ENCODE measurements at regions not wholly inside any gene's neighbourhood (a gene's known extent, or its start where the extent isn't known, plus 50 kb on each side); places are given as distances from the start of the nearest gene placed in this dataset.

DNA sequence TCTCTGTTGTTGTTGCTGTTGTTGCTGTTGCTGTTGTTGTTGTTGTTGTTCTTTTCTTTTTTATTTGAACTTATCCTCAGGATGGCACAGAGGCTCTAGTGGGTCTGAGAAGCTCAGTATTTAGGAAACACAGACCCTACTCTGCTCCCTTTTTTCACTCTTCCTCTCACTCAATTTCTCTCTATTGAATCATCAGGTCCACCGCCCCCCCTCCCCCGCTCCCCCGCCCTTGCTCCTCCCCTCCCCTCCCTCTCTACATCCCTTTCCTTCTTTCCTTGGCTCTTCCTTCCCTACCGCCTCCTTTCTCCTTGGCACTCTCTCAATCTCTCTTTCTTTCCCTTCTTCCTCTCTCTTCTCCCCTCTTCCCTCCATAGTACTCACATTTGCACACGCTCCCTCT, 218.5 kb upstream of the ZC3H12A start:
- Histone ChIP-seq H3K9ac (ENCODE audit: low read length) (no peak overlapping the region), H3K4me2 (ENCODE audit: low read depth, low read length, poor library complexity, severe bottlenecking) (no peak overlapping the region), H3K27ac (ENCODE audit: low read length) (no peak overlapping the region), H2AFZ (ENCODE audit: low read length) (no peak overlapping the region), H3K27me3 (ENCODE audit: low read length) (no peaks in the 10 kb centered on the region), H3K9me2 (replicated peaks; ENCODE audit: insufficient read depth, low read length) (no peaks in the 10 kb centered on the region), H3K79me2 (ENCODE audit: low read length) (no peaks in the 10 kb centered on the region), H3K9me3 (ENCODE audit: low read length) (no peaks in the 10 kb centered on the region), H3K4me1 (ENCODE audit: low read length) (no peaks in the 10 kb centered on the region), H4K20me1 (ENCODE audit: insufficient read depth, low read depth, low read length) (no peaks in the 10 kb centered on the region), H3K36me3 (ENCODE audit: insufficient read depth, low read length) (no peaks in the 10 kb centered on the region), H3K4me3 (ENCODE audit: low read length) (no peak overlapping the region)
- DNase-seq = no peak

GRCh38 chr1:37257646-37258045, 216.7 kb upstream of the ZC3H12A start:
- no peaks in the 10 kb centered on the region for H4K20me1 ChIP-seq (ENCODE audit: insufficient read depth, low read depth, low read length)
- H3K9me3 ChIP-seq (ENCODE audit: low read length) = no peaks in the 10 kb centered on the region
- H3K79me2 ChIP-seq (ENCODE audit: low read length) = no peaks in the 10 kb centered on the region
- DNase-seq = no peak
- no peak overlapping the region for H3K4me3 ChIP-seq (ENCODE audit: low read length)
- no peaks in the 10 kb centered on the region for H3K36me3 ChIP-seq (ENCODE audit: insufficient read depth, low read length)
- H3K27ac ChIP-seq (ENCODE audit: low read length) = no peak overlapping the region
- H3K4me1 ChIP-seq (ENCODE audit: low read length) = no peaks in the 10 kb centered on the region
- H2AFZ ChIP-seq (ENCODE audit: low read length) = no peak overlapping the region
- no peak overlapping the region for H3K4me2 ChIP-seq (ENCODE audit: low read depth, low read length, poor library complexity, severe bottlenecking)
- no peaks in the 10 kb centered on the region for H3K27me3 ChIP-seq (ENCODE audit: low read length)
- H3K9me2 ChIP-seq (replicated peaks; ENCODE audit: insufficient read depth, low read length) = no peaks in the 10 kb centered on the region
- H3K9ac ChIP-seq (ENCODE audit: low read length) = no peak overlapping the region

DNA sequence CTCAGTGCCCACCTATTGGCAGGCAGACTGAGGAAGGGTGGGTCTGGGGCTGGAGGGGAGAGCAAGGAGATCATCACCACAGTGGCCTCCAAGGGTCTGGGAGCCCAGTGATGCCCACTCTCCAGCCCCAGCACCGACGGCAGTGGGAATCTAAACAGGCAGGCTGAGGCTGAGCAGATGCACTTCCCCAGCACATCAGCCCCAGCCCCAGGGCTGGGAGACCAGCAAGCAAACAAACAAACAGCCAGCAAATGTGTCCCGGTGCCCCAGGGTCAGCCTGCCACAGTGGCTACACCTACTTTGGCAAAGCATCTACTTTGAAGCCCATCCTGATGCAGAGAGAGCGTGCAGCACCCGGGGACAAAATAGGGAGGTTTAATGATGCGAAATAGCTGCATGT, 216.3 kb upstream of the ZC3H12A start:
- Histone ChIP-seq H3K27me3 (ENCODE audit: low read length) (no peaks in the 10 kb centered on the region), H3K9ac (ENCODE audit: low read length) (no peak overlapping the region), H4K20me1 (ENCODE audit: insufficient read depth, low read depth, low read length) (no peaks in the 10 kb centered on the region), H3K9me3 (ENCODE audit: low read length) (no peaks in the 10 kb centered on the region), H3K36me3 (ENCODE audit: insufficient read depth, low read length) (no peaks in the 10 kb centered on the region), H3K4me2 (ENCODE audit: low read depth, low read length, poor library complexity, severe bottlenecking) (no peak overlapping the region), H3K79me2 (ENCODE audit: low read length) (no peaks in the 10 kb centered on the region), H3K9me2 (replicated peaks; ENCODE audit: insufficient read depth, low read length) (no peaks in the 10 kb centered on the region), H2AFZ (ENCODE audit: low read length) (no peak overlapping the region), H3K27ac (ENCODE audit: low read length) (no peak overlapping the region), H3K4me3 (ENCODE audit: low read length) (no peak overlapping the region), H3K4me1 (ENCODE audit: low read length) (no peaks in the 10 kb centered on the region)
- no peak for DNase-seq

GRCh38 chr1:37259019-37259418, 215.4 kb upstream of the ZC3H12A start:
- Histone ChIP-seq H3K4me1 (ENCODE audit: low read length) (no peaks in the 10 kb centered on the region), H3K79me2 (ENCODE audit: low read length) (no peaks in the 10 kb centered on the region), H4K20me1 (ENCODE audit: insufficient read depth, low read depth, low read length) (no peaks in the 10 kb centered on the region), H3K27ac (ENCODE audit: low read length) (no peak overlapping the region), H3K36me3 (ENCODE audit: insufficient read depth, low read length) (no peaks in the 10 kb centered on the region), H3K4me2 (ENCODE audit: low read depth, low read length, poor library complexity, severe bottlenecking) (no peak overlapping the region), H2AFZ (ENCODE audit: low read length) (no peak overlapping the region), H3K4me3 (ENCODE audit: low read length) (no peak overlapping the region), H3K9me3 (ENCODE audit: low read length) (no peaks in the 10 kb centered on the region), H3K9me2 (replicated peaks; ENCODE audit: insufficient read depth, low read length) (no peaks in the 10 kb centered on the region), H3K27me3 (ENCODE audit: low read length) (peaks cover 2% of the 10 kb centered on the region; the same call in 1 of the 2 replicates), H3K9ac (ENCODE audit: low read length) (no peak overlapping the region)
- DNase-seq = no peak

- H3K27me3 ChIP-seq (ENCODE audit: low read length) = peaks cover 2% of the 10 kb centered on the region; the same call in 1 of the 2 replicates
These were observed 213.3 kb upstream of the ZC3H12A start for GRCh38 chr1:37261129-37261528.

DNA sequence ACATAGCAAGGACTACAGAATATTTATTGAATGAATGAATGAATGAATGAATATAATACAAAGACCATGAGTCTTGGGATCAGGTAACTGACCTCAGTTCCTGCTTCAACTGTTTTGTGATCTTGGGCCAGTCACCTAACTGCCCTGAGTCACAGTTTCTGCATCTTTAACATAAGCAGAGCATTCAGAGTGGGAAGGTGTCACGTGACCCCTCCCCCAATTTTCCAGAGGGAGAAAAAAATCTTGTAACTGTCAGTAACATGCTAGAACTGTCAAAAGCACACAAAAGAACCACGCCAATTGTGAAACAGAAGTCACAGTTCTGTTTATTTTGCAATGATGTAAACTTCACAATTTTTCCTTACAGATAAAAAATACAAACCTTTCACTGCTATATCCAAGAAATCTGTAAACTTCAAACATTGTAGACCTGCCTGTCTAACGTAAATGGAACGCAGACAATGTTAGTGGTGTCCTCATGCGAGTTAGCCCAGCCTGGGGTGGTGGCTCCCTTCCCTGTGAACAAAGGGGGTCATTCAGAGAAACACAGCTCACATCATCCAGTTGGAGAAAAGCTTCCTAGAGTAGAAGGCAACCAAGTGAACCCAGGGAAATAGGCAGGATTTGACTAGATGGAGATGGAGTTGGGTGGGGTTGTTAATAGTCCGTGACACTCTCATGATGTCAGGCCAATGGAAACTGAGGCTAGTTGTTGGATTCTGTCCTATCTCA, 211.8 kb upstream of the ZC3H12A start:
- peaks cover 2% of the 10 kb centered on the region; the same call in 1 of the 2 replicates for H3K27me3 ChIP-seq (ENCODE audit: low read length)
- no peaks in the 10 kb centered on the region for H3K36me3 ChIP-seq (ENCODE audit: insufficient read depth, low read length)
- no peak overlapping the region for H2AFZ ChIP-seq (ENCODE audit: low read length)
- H4K20me1 ChIP-seq (ENCODE audit: insufficient read depth, low read depth, low read length) = no peaks in the 10 kb centered on the region
- H3K4me3 ChIP-seq (ENCODE audit: low read length) = no peak overlapping the region
- H3K79me2 ChIP-seq (ENCODE audit: low read length) = no peaks in the 10 kb centered on the region
- H3K4me1 ChIP-seq (ENCODE audit: low read length) = no peaks in the 10 kb centered on the region
- H3K9me3 ChIP-seq (ENCODE audit: low read length) = no peaks in the 10 kb centered on the region
- no peak for DNase-seq
- H3K27ac ChIP-seq (ENCODE audit: low read length) = no peak overlapping the region
- no peaks in the 10 kb centered on the region for H3K9me2 ChIP-seq (replicated peaks; ENCODE audit: insufficient read depth, low read length)
- H3K9ac ChIP-seq (ENCODE audit: low read length) = no peak overlapping the region
- H3K4me2 ChIP-seq (ENCODE audit: low read depth, low read length, poor library complexity, severe bottlenecking) = no peak overlapping the region

More at GRCh38 chr1:37261129-37261528, 213.3 kb upstream of the ZC3H12A start:
- Histone ChIP-seq H3K36me3 (ENCODE audit: insufficient read depth, low read length) (no peaks in the 10 kb centered on the region), H3K9ac (ENCODE audit: low read length) (no peak overlapping the region), H3K27ac (ENCODE audit: low read length) (no peak overlapping the region), H4K20me1 (ENCODE audit: insufficient read depth, low read depth, low read length) (no peaks in the 10 kb centered on the region), H3K4me1 (ENCODE audit: low read length) (no peaks in the 10 kb centered on the region), H3K79me2 (ENCODE audit: low read length) (no peaks in the 10 kb centered on the region), H2AFZ (ENCODE audit: low read length) (no peak overlapping the region), H3K9me3 (ENCODE audit: low read length) (no peaks in the 10 kb centered on the region), H3K4me2 (ENCODE audit: low read depth, low read length, poor library complexity, severe bottlenecking) (no peak overlapping the region), H3K4me3 (ENCODE audit: low read length) (no peak overlapping the region), H3K9me2 (replicated peaks; ENCODE audit: insufficient read depth, low read length) (no peaks in the 10 kb centered on the region)
- no peak for DNase-seq

GRCh38 chr1:37265156-37265555, 209.2 kb upstream of the ZC3H12A start:
- H4K20me1 ChIP-seq (ENCODE audit: insufficient read depth, low read depth, low read length) = no peaks in the 10 kb centered on the region
- H3K9me2 ChIP-seq (replicated peaks; ENCODE audit: insufficient read depth, low read length) = no peaks in the 10 kb centered on the region
- H3K4me2 ChIP-seq (ENCODE audit: low read depth, low read length, poor library complexity, severe bottlenecking) = no peak overlapping the region
- H3K4me3 ChIP-seq (ENCODE audit: low read length) = no peak overlapping the region
- H3K27ac ChIP-seq (ENCODE audit: low read length) = no peak overlapping the region
- H2AFZ ChIP-seq (ENCODE audit: low read length) = no peak overlapping the region
- peaks cover 2% of the 10 kb centered on the region; the same call in 1 of the 2 replicates for H3K27me3 ChIP-seq (ENCODE audit: low read length)
- no peaks in the 10 kb centered on the region for H3K4me1 ChIP-seq (ENCODE audit: low read length)
- no peaks in the 10 kb centered on the region for H3K79me2 ChIP-seq (ENCODE audit: low read length)
- no peaks in the 10 kb centered on the region for H3K36me3 ChIP-seq (ENCODE audit: insufficient read depth, low read length)
- DNase-seq = no peak
- no peak overlapping the region for H3K9ac ChIP-seq (ENCODE audit: low read length)
- H3K9me3 ChIP-seq (ENCODE audit: low read length) = no peaks in the 10 kb centered on the region

GRCh38 chr1:37265786-37266667, 208.4 kb upstream of the ZC3H12A start:
- H3K9me2 ChIP-seq (replicated peaks; ENCODE audit: insufficient read depth, low read length) = no peaks in the 10 kb centered on the region
- no peak for DNase-seq
- no peaks in the 10 kb centered on the region for H3K4me1 ChIP-seq (ENCODE audit: low read length)
- H2AFZ ChIP-seq (ENCODE audit: low read length) = no peak overlapping the region
- no peaks in the 10 kb centered on the region for H3K79me2 ChIP-seq (ENCODE audit: low read length)
- H3K9me3 ChIP-seq (ENCODE audit: low read length) = no peaks in the 10 kb centered on the region
- H3K9ac ChIP-seq (ENCODE audit: low read length) = no peak overlapping the region
- peaks cover 2% of the 10 kb centered on the region; the same call in 1 of the 2 replicates for H3K27me3 ChIP-seq (ENCODE audit: low read length)
- no peaks in the 10 kb centered on the region for H4K20me1 ChIP-seq (ENCODE audit: insufficient read depth, low read depth, low read length)
- no peak overlapping the region for H3K27ac ChIP-seq (ENCODE audit: low read length)
- H3K36me3 ChIP-seq (ENCODE audit: insufficient read depth, low read length) = no peaks in the 10 kb centered on the region
- H3K4me2 ChIP-seq (ENCODE audit: low read depth, low read length, poor library complexity, severe bottlenecking) = no peak overlapping the region
- H3K4me3 ChIP-seq (ENCODE audit: low read length) = no peak overlapping the region
